NCI-H69 (cell line): ENCODE measurements at regions not wholly inside any gene's neighbourhood (a gene's known extent, or its start where the extent isn't known, plus 50 kb on each side); places are given as distances from the start of the nearest gene placed in this dataset.
A peak's percentile ranks its signal among the peaks of the same experiment; 100 is the strongest.

ENCODE experiments used
- DNase-seq: peaks from one replicate; lab custom pipeline; 2025; lab: John Stamatoyannopoulos, UW

DNA sequence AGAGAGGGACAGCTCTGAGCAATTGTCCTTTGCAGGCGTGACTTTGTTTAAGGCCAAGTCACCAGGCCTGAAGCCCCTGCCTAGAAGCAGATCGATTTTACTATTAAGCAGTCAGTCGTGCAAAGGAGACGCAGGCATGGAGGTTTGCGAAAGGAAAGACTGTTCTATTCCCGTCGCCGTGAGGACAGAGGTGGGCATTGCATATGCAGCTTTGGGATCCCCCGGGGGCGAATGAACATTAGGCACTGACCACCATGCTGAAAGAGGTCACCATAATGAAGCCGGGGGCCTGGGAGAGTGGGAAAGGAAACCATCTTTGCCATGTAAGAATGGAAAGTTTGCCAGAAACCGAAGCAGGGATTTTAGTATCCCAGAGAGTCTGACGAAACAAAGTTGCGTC, 231.6 kb downstream of the BCL11A start:
- DNase-seq, result no peak

DNA sequence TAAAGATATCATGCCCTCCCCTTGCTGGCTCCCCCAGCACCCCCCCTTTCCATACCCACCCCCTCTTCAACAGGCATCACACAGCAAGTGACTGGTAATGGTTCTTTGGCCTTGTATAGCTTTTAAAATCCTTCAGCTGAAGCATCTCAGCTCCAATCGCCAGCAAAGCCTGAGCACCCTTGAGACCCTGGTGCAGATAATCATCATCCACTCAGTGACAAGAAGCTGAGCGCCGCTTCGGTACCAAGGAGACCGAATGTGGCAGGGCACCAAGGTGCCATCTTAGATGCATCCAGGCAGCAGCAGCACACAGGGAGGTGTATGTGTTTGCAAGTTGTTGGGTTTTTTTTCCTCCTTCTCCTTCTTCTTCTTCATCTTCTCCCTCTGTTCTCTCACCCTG, 232.7 kb downstream of the BCL11A start:
- no peak for DNase-seq

DNA sequence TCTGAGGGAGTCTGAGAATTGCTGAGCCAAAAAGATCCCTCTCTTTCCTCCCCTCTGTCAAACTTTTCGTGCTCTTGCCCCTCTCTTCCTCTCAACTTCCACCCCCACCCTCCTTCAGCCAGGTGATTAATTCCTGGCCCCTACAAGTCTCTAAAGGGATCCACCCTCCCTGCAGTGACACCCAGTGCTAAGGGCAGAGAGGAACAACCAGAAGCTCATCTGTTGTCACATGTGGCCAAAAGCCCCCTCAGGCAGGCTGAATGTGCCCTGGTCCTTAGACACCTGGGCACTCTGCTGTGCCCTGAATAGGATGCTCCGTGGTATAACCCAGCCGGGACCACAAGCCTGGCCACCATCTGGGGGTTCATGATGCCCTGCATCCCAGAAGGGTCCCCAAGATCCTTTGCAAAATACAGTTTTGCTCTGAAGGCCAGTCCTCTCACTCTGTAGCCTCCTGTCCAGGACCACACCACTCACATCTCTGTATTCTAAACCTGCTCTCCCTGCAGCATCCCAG, 234.4 kb downstream of the BCL11A start:
- DNase-seq, result no peak

DNA sequence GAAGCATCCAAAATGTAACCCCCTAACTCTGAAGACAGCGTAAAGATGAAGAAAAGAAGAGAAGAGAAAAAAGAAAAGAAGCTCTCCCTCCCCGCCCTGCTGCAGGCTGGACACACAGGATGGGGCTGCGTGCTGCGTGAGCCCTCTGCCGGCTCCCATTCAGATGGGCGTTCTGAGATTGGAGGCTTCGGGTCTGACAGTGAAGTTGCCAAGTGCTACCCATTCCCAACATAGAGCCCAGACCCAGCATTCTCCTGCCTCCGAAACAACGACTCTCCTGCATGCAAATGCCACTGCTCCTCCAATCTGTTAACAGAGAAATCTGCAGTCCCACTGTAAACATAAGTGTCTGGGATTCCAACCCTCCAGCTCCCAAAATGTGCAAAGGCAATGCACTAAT, 234.9 kb downstream of the BCL11A start:
- no peak for DNase-seq

DNA sequence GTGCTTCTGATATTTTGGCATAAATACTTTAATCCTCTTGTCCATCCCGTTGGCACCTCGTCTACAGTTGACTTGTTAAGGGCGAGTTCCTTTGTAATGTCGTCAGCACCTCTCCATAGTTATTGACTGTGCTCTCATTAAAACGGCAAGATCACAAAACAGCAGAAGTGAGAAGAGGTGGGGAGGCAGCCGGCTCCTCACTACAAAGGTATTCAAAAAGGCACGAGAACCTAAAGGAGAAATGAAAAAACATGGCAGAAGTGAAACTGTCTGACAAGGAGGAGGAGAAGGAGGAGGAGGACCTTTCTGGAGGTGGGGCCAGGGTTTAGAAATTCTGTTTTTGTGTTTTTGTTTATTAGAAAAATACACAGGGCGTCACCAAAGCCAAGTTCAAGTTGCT, 235.6 kb downstream of the BCL11A start:
- DNase-seq, result no peak

DNA sequence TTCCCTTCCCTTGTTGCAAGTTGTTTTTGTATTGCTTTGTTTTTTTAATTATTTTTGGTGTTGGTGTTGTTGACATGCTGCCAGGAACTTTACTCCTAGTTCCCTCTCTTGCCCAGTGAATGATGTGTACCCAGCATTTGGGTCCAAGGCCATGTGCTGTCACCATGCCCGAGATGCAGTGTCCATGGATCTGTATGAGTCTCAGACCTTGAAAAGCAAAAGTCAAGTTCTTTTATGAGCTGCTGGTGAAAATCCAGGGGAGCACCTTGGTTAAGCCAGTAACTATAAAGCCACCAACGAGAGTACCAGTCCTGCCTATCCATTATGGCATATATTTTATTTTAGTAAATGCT, 236.4 kb downstream of the BCL11A start:
- DNase-seq, result no peak

DNA sequence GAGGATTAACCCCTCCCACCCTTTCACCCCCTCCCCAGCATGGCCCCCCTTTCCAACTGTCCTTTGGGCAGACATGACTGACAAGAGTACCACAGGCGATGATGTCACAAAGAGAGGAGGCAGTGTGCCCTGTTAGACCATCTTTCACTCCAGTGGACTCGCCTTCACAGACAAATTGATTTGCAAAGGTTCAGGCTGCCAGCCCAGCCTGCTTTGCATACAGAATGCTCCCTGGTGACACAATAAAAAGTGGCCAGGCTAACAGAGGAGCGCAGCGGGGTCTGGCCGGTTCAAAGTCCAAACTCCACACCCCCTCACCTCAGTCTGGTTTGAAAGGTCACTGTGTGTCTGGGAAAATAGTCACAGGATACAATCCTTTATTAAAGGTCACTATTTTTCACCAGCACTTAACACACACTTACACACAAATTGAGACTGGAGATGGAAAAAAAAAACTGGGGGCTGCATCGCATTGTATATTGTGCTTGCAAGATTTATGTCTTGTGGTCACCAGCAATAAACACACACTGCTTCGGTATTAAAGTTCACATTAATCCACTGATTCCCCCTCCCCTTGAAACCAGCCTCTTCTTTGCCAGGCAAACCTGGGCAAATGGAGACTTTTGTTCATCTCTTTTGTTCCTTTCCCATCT, 236.9 kb downstream of the BCL11A start:
- DNase-seq, result no peak

DNA sequence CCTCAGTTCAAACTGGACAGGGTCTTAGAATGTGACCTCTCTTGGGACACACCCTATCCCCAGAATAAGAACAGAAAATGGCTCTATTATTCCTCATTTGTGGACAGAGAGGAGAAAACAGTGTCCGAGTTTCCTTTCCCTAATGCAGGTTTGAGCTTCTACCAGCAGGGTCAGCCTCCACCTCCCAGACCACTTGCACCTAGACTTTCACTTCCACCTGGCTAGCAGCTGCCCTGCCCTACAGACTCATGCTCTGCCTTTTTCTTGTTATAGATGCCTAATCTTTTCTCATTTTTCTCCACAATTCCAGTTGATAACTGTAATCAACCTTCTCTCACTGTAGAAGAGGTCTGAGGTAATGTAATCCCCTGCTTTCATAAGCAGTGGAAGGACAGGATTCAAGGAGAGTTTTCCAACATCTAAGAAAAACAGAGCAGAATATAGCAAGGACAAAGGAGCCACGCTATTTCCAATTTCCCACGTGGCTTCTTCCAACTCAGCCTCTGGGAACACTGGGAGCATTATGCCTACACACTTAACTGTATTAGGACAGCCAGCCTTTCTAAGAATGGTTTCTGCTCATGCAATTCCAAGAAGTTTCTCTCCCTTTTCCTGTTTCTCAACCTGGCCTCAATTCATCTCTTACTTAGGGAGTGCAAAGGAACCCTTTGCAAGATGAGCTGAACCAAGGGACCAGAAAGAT, 239.8 kb downstream of the BCL11A start:
- DNase-seq, result no peak

DNA sequence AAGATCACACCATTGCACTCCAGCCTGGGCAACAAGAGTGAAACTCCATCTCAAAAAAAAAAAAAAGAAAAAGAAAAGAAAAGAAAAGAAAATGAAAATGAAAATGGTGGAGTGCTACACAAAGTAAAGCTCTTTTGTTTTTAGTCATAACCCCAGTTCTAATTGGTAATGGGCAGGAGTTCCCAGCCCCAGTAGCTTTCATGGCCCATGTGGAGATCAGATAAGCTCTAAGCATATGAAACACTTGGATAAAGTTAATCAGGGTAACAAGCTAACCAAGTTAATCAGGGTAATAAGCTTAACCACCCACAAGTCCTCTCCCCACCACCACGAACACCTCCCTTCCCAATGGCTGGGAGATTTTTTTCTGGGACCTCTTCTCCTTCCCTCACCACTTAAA, 240.8 kb downstream of the BCL11A start:
- DNase-seq, result no peak

DNA sequence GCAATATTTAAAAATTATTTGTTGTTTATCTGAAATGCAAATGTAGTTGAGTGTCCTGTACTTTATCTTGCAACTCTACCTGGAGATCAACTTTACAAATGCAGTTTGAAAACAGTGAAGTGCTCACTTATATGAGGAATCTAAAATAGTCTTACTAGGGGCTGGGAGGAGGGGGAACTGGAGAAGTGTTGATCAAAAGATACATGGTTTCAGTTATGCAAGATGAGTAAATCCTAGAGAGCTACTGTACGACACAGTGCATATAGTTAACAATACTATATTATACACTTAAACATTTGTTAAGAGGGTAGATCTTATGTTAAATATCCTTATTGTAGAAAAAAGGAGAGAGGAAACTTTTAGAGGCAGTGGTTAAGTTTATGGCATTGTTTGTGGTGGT, 241.9 kb downstream of the BCL11A start:
- DNase-seq, result no peak

DNA sequence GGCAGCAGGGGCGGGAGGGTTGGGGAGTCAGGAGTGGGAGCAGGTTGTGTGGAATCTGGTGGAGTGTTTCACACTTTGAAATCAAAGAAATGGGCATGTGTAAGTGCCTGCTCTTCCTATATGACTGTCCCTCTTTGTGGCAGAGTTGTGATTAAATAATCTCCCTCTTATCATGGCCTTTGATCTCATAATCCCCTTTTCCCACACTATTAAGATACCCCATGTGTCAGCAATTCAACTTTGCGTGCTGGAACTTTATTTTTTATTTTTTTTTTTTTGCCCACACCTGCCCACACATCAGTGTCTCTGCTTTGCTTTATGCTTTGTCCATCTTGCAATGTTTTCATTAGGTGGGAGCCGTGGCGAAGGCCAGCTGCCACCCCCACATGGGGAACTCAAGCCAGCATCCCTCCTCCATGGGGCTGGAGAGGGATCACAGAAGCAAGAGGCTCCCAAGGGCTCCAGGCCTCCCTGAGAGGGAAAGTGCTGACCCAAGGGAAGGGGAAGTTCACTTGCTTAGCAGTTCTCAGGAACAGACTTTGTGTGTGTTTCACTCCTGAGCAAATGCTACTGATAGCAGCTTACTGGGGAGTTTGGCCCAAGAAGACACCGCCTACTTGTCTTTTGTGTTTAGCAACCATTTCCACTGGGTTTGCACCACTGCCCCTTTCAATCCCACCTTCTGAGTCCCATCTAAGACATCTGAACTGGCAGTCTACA, 243.4 kb downstream of the BCL11A start:
- no peak for DNase-seq

DNA sequence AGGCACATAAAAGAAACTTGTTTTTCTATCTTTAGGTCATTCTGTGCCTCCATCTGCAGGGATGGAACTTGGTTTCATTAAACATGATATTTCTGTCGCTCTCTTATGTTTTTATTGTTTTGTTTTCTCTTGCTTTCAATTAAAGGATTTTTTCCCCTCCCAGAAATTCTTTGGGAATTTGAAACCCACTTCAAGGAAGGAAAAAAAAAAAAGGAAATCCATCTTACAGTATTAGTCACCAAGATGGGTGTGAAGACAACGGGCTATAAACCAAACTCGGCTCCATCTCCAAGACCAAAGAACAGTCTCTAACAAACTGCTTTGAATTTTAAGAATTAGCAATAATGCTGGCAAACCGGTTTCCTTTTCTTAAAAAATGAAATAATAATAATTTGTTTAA, 244.1 kb downstream of the BCL11A start:
- DNase-seq, result no peak

DNA sequence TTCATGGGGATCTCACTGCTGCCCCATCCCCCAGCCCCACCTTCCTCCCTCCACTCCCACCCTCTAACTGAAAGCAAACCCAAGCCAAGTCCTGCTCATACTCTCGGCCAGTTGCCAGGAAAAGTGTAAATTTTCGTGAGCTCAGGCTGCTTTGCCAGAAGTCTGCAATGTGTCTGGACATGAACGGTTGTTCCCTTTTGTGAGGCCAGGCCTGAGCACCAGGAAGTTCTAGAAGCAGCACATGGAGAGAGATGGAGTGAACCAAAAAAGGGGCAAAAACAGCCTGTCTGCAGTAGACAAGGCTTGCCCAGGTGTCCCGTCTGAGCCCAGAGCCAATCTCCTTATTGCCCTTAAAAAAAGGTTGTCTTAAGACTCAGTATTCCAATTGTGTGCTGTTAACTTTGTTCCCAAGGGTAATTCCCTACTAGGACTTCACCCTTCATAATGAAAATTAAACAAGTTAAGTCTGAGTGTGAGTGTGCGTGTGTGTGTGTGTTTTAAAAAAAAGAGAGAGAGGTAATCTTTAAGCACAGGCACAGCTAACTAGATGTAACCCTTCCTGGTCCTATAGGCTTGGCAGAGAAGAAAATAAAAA, 247.1 kb downstream of the BCL11A start:
- DNase-seq, result peak; percentile 80

DNA sequence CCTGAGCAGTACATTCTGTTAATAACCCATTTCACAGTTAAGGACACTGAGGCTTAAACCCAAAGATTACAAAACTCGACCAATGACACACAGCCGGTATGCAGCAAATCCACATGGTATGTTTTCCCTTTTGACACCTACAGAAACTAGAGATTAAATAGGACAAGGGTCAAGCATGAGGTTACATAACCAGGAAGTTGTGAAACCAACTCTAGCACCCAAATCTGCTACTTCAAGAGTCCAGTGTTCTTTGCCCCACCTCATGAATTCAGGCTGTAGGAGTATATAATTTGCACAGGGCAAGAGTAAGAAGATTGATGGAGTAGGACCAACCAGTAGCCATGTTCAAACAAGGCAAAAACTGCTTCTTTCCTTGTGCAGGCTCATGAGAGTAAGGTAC, 249.8 kb downstream of the BCL11A start:
- no peak for DNase-seq

DNA sequence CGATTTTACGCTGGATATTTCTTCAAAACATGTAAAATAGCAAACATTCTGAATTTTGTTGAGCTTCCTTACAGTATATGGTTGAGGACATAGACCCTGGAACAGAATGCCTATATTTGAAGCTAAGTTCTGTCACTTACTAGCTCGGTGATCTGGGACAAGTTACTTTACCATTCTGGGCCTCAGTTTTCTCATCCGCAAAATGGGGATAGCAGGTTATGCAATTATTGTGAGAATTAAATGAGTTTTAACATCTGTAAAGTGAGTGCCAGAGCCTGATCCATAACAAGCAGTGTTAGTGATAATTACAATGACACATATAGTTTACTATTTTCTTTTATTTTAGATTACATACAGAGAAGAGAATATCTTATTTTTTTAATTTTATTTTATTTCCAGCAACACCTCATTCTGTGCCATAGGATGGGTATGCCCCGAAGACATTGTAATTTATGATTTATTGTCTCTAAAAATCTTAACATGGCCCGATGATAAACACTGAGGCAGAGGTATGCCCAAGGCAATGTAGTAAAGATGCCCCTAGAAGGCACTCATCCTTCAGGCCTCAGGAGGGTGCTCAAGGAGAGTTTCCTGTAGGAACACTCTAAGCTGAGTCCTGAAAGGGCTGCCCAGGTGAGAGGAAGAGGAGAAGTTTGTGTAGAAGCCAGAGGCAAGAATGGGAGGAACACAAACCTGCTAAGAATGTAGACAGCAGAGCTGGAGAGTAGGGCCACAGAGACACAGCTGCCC, 250.9 kb downstream of the BCL11A start:
- DNase-seq, result peak; percentile 1

DNA sequence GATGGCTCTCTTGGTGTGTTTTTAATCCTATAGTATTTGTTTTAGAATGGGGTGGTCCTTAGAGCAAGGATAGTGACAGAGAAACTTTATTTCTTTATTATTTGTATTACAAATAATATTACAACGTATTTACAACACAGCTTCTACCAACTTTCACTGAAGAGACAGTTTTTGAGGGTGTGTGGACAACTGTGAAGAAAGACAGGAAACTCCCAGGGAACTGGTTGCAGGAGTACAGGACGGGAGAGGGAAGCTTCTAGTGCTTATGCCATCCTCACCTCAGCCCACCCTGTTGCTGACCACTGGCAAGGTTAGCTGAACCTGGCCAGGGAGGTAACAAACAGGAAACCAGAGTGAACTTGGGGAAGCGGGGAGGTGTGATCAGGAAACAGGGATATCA, 251.7 kb downstream of the BCL11A start:
- DNase-seq, result no peak

DNA sequence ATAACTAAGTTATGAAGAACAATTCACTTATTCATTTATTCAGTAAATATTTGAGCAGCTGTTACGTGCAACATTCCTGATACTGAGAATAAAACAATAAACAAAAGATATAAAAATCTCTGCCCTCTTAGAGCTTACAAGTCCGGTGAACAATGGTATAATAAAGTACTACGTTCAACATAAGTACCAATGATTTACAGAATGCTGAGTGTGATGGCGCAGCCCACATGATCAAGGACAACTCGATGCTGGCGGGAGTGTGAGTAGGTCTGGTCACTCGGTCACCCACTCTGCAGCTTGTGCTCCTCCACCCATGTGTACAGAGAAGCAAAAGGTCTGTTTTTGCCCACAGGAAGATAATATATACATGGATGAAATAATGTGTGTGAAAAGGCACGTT, 254.3 kb downstream of the BCL11A start:
- no peak for DNase-seq

DNA sequence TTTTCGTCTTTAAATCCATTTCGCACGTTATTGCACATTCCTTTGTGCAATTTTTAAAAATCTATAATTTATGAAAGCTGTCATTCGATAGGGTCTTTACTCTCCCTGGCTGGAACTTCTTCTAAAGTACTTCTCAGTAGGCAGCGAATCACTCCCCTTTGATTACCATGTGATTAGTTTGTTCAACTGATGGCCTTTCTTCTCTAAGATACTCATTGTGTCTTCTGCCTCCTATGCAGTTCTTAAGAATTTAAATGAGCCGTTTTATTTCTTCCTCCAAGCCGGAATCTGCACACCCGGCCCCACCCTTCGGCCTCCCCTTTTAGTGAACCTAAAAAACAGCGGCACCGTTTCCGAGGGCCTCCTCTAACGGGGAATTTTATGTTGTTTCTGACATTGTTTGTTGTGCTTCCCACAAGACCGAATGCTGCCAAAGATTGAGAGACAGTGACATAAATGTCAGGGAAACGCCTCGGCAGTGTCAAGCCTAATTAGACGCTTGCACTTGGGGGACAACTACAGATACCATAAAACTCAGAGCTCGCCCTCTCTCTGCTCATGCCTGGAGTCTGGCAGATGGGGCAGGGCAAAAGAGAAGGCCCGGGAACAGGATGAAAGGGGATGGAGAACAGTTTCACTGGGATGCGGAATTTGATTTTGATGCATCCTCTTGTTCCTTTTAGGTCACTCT, 255.3 kb downstream of the BCL11A start:
- DNase-seq, result no peak

DNA sequence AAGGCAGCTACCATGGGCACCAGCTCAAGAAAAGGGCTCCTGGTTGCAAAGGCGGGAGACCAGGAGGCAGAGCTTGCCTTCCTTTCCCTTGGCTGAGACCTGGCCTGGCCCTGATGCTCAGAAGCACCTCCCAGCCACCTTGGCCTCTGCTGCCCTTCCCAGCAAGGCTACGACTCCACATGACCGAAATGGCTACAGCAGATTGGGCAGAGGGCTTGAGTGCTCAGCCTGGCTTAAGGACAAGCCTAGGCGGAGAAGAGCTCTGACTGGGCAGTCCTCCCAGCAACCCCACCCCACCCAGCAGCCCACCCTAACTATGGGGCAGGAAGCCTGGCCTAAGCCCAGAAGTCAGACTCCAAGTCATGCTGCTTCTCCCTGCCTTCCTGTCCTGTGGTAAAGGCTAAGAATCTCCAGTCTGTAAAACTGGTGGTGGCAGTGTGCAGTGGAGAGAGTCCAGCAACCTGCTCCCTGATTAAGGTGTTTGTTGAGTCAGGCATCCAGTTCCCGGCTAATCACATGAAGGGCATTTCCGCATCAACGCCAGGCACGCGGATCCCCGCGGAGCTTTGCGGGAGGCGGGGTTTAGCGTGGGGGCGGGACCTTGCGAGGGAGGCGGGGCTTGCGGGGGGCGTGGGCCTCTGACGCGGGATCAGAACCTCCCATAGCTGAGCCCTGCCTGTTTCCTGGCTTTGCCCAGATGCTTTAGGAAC, 256.0 kb downstream of the BCL11A start:
- no peak for DNase-seq

DNA sequence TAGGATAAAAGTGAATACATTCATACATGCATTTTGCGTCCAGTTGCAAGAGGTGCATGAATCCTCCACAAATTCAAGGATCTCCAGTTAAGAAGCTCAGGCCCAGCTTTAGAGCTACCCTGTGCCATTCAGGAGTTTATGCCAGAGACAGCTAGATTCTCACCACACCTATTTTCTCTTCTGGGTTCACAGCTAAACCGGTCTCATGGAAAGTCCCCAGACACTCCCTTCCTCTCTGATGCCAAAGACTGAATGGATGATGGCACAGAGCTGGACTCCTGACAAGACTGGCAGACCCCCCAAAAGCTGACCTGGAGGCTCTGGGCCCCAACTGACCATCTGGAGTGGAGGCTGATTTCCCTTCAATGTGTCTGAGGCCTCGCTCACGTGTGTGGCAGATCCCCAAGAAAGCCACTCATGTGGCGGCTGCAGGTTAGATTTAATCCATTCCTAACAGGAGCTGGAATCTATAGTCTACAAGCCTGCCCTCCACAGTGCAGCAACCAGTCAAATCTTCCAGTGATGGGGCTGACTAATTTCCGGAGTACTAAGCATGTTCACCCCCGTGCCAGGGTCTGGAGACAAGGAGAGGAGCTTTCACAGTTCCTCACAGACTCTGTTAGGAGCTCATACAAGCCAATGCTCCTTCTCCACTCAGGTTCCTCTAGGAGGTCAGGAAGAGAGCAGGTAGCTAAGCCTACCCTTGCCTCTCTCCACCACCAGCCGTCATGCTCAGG, 257.1 kb downstream of the BCL11A start:
- no peak for DNase-seq
